ENCODE measurements at regions not wholly inside any gene's neighbourhood (a gene's known extent, or its start where the extent isn't known, plus 50 kb on each side); places are given as distances from the start of the nearest gene placed in this dataset.

DNA sequence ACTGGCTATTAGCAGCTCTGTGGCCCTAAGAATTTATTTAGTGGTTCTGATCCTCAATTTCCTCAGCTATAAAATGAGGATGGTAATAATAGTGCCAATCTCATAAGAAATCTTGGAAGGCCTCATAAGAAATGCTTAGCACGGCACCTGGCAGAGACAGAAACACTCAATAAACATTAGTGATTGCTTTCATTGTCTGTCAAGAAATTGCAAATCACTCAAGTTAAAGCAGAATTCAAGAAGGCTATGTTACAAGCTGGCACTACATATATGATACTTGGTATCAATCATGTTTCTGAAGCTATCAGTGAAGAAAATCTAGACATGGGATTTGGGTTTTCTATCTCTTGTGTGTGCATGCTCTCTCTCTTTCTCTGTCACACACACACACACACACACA is 267.7 kb upstream of the KCNIP4 start:
- H3K27ac ChIP-seq (ENCODE audit: low read depth in 2 of 2, low read length in 1 of 2) = no peak overlapping the region
- H3K9me2 ChIP-seq = no peaks in the 10 kb centered on the region
- H4K20me1 ChIP-seq (ENCODE audit: insufficient read depth) = no peaks in the 10 kb centered on the region
- H2AFZ ChIP-seq (ENCODE audit: low read depth) = no peak overlapping the region
- no peaks in the 10 kb centered on the region for H3K4me1 ChIP-seq (ENCODE audit: control insufficient read depth in 1 of 2, insufficient read depth in 2 of 2, low read depth in 1 of 2, low read length in 1 of 2)
- no peaks in the 10 kb centered on the region for H3K79me2 ChIP-seq (ENCODE audit: insufficient read depth)
- no peak for DNase-seq
- ChIA-PET CTCF (no interaction called here), POLR2A (no interaction called here)
- peaks cover 15% of the 10 kb centered on the region for H3K27me3 ChIP-seq (ENCODE audit: insufficient read depth)
- H3K9me3 ChIP-seq = no peaks in the 10 kb centered on the region
- no peak overlapping the region for H3K9ac ChIP-seq
- H3K4me2 ChIP-seq = no peak overlapping the region
- no peaks in the 10 kb centered on the region for H3F3A ChIP-seq (replicated peaks; ENCODE audit: insufficient read depth)
- 5% methylated on average over 1 of the region's 1 CpG for WGBS (ENCODE audit: low lambda C conversion rate)
- TF ChIP-seq YY1 (IDR thresholded peaks at IDR 0.05; ENCODE audit: low read depth) (no peak), JUND (IDR thresholded peaks at IDR 0.05) (no peak), EZH2phosphoT487 (IDR thresholded peaks at IDR 0.05; ENCODE audit: borderline replicate concordance, low read depth) (no peak), RCOR1 (IDR thresholded peaks at IDR 0.05; ENCODE audit: low read length) (no peak), TEAD4 (IDR thresholded peaks at IDR 0.05; ENCODE audit: borderline replicate concordance, insufficient read depth) (no peak), GATA2 (CRISPR knock-in tag; IDR thresholded peaks at IDR 0.05) (no peak), SIN3A (IDR thresholded peaks at IDR 0.05; ENCODE audit: borderline replicate concordance, low read depth, low read length) (no peak), MXI1 (IDR thresholded peaks at IDR 0.05; ENCODE audit: low read depth, low read length) (no peak), NFIC (IDR thresholded peaks at IDR 0.05; ENCODE audit: borderline replicate concordance) (no peak), RFX5 (IDR thresholded peaks at IDR 0.05; ENCODE audit: low read length) (no peak), FOSL2 (IDR thresholded peaks at IDR 0.05; ENCODE audit: borderline replicate concordance, low read depth) (no peak)
- TF ChIP-seq, protein P1, sequence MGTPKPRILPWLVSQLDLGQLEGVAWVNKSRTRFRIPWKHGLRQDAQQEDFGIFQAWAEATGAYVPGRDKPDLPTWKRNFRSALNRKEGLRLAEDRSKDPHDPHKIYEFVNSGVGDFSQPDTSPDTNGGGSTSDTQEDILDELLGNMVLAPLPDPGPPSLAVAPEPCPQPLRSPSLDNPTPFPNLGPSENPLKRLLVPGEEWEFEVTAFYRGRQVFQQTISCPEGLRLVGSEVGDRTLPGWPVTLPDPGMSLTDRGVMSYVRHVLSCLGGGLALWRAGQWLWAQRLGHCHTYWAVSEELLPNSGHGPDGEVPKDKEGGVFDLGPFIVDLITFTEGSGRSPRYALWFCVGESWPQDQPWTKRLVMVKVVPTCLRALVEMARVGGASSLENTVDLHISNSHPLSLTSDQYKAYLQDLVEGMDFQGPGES (IDR thresholded peaks at IDR 0.05; ENCODE audit: low read depth, low read length) = no peak
- TF ChIP-seq, protein P2, sequence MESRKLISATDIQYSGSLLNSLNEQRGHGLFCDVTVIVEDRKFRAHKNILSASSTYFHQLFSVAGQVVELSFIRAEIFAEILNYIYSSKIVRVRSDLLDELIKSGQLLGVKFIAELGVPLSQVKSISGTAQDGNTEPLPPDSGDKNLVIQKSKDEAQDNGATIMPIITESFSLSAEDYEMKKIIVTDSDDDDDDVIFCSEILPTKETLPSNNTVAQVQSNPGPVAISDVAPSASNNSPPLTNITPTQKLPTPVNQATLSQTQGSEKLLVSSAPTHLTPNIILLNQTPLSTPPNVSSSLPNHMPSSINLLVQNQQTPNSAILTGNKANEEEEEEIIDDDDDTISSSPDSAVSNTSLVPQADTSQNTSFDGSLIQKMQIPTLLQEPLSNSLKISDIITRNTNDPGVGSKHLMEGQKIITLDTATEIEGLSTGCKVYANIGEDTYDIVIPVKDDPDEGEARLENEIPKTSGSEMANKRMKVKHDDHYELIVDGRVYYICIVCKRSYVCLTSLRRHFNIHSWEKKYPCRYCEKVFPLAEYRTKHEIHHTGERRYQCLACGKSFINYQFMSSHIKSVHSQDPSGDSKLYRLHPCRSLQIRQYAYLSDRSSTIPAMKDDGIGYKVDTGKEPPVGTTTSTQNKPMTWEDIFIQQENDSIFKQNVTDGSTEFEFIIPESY (IDR thresholded peaks at IDR 0.05; ENCODE audit: borderline replicate concordance, low read depth) = no peak
- H3K36me3 ChIP-seq (replicated peaks in 1 of 2; ENCODE audit: control insufficient read depth in 1 of 2, insufficient read depth in 2 of 2, low read length in 1 of 2) = no peaks in the 10 kb centered on the region
- H3K4me3 ChIP-seq (ENCODE audit: low read depth in 2 of 2, low read length in 1 of 2) = no peak overlapping the region

DNA sequence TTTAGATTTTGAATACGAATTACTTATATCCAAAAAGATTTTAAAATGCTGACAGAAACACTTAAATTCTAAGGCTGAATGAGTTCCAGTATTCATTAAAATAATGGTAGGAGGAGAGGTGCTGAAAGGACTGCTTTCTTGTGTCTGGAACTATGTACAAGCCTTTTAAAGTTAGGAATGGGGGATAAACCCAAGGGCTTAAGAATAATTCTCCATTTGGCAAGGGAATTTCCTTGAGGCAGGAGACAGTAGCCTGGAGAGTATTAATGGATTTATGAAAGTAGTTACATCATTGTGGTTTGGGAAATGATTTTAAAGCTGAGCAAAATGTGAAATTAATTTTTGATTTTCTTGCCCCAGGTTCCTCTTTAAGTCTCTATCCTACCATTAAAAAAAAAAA is 266.5 kb upstream of the KCNIP4 start:
- H3K9me2 ChIP-seq = no peaks in the 10 kb centered on the region
- POLR2A ChIA-PET = no interaction called here
- no peak for TF ChIP-seq GABPA (IDR thresholded peaks at IDR 0.05; ENCODE audit: low read depth)
- TF ChIP-seq, protein P3, sequence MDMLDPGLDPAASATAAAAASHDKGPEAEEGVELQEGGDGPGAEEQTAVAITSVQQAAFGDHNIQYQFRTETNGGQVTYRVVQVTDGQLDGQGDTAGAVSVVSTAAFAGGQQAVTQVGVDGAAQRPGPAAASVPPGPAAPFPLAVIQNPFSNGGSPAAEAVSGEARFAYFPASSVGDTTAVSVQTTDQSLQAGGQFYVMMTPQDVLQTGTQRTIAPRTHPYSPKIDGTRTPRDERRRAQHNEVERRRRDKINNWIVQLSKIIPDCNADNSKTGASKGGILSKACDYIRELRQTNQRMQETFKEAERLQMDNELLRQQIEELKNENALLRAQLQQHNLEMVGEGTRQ (IDR thresholded peaks at IDR 0.05; ENCODE audit: borderline replicate concordance, low read depth, low read length) = no peak
- TF ChIP-seq, protein P1 (IDR thresholded peaks at IDR 0.05; ENCODE audit: low read depth, low read length) = no peak
- TF ChIP-seq, protein P4, sequence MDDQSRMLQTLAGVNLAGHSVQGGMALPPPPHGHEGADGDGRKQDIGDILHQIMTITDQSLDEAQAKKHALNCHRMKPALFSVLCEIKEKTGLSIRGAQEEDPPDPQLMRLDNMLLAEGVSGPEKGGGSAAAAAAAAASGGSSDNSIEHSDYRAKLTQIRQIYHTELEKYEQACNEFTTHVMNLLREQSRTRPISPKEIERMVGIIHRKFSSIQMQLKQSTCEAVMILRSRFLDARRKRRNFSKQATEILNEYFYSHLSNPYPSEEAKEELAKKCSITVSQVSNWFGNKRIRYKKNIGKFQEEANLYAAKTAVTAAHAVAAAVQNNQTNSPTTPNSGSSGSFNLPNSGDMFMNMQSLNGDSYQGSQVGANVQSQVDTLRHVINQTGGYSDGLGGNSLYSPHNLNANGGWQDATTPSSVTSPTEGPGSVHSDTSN (IDR thresholded peaks at IDR 0.05) = no peak
- no peak for TF ChIP-seq TAF1 (IDR thresholded peaks at IDR 0.05; ENCODE audit: borderline replicate concordance, low read depth, low read length)
- no peak for TF ChIP-seq MXI1 (IDR thresholded peaks at IDR 0.05; ENCODE audit: low read depth, low read length)
- TF ChIP-seq, protein P5, sequence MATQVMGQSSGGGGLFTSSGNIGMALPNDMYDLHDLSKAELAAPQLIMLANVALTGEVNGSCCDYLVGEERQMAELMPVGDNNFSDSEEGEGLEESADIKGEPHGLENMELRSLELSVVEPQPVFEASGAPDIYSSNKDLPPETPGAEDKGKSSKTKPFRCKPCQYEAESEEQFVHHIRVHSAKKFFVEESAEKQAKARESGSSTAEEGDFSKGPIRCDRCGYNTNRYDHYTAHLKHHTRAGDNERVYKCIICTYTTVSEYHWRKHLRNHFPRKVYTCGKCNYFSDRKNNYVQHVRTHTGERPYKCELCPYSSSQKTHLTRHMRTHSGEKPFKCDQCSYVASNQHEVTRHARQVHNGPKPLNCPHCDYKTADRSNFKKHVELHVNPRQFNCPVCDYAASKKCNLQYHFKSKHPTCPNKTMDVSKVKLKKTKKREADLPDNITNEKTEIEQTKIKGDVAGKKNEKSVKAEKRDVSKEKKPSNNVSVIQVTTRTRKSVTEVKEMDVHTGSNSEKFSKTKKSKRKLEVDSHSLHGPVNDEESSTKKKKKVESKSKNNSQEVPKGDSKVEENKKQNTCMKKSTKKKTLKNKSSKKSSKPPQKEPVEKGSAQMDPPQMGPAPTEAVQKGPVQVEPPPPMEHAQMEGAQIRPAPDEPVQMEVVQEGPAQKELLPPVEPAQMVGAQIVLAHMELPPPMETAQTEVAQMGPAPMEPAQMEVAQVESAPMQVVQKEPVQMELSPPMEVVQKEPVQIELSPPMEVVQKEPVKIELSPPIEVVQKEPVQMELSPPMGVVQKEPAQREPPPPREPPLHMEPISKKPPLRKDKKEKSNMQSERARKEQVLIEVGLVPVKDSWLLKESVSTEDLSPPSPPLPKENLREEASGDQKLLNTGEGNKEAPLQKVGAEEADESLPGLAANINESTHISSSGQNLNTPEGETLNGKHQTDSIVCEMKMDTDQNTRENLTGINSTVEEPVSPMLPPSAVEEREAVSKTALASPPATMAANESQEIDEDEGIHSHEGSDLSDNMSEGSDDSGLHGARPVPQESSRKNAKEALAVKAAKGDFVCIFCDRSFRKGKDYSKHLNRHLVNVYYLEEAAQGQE (IDR thresholded peaks at IDR 0.05; ENCODE audit: low read depth, low read length) = no peak
- no peak for TF ChIP-seq RFX5 (IDR thresholded peaks at IDR 0.05; ENCODE audit: low read length)
- TF ChIP-seq RCOR1 (IDR thresholded peaks at IDR 0.05; ENCODE audit: low read length) = no peak

More for the DNA sequence above, 266.5 kb upstream of the KCNIP4 start:
- Histone ChIP-seq H3K4me1 (ENCODE audit: control insufficient read depth in 1 of 2, insufficient read depth in 2 of 2, low read depth in 1 of 2, low read length in 1 of 2) (no peaks in the 10 kb centered on the region), H3K79me2 (ENCODE audit: insufficient read depth) (no peaks in the 10 kb centered on the region), H3K27me3 (ENCODE audit: insufficient read depth) (peaks cover 15% of the 10 kb centered on the region), H3K4me3 (ENCODE audit: low read depth in 2 of 2, low read length in 1 of 2) (no peak overlapping the region), H3K27ac (ENCODE audit: low read depth in 2 of 2, low read length in 1 of 2) (no peak overlapping the region), H4K20me1 (ENCODE audit: insufficient read depth) (no peaks in the 10 kb centered on the region), H3F3A (replicated peaks; ENCODE audit: insufficient read depth) (no peaks in the 10 kb centered on the region), H3K4me2 (no peak overlapping the region), H2AFZ (ENCODE audit: low read depth) (no peak overlapping the region), H3K36me3 (replicated peaks in 1 of 2; ENCODE audit: control insufficient read depth in 1 of 2, insufficient read depth in 2 of 2, low read length in 1 of 2) (no peaks in the 10 kb centered on the region), H3K9ac (no peak overlapping the region), H3K9me3 (no peaks in the 10 kb centered on the region)
- CTCF ChIA-PET = no interaction called here
- no peak for DNase-seq
- WGBS (ENCODE audit: low lambda C conversion rate) = 2% methylated on average over 1 of the region's 1 CpG
